ENCODE measurements at regions not wholly inside any gene's neighbourhood (a gene's known extent, or its start where the extent isn't known, plus 50 kb on each side); places are given as distances from the start of the nearest gene placed in this dataset.

DNA sequence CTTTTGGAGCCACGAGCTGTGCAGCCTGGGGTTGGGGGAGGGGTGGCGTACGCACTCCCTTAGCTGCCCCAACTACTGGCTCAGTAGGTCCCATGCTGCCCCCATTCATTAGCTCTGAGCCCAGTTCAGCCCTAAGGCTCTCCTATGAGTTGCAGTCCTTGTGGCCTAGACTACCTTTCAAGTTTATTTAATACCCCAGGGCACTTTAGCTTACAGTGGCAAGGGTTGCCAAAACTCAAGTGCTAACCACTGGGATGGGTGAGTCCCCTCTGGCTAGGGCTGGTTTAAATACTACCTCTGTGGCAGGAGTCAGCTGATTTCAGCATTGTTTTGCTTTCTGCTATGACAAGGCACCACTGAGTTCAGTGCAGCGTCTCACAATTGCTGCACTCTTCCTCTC, 118.2 kb downstream of the ODF2L start:
- DNase-seq (ENCODE audit: low read depth, low spot score), result no peak
- H3K4me3 ChIP-seq (ENCODE audit: low read depth, low read length), result no peak overlapping the region
- ChIA-PET POLR2A (no interaction called here), CTCF (no interaction called here)
- TF ChIP-seq, protein P1, sequence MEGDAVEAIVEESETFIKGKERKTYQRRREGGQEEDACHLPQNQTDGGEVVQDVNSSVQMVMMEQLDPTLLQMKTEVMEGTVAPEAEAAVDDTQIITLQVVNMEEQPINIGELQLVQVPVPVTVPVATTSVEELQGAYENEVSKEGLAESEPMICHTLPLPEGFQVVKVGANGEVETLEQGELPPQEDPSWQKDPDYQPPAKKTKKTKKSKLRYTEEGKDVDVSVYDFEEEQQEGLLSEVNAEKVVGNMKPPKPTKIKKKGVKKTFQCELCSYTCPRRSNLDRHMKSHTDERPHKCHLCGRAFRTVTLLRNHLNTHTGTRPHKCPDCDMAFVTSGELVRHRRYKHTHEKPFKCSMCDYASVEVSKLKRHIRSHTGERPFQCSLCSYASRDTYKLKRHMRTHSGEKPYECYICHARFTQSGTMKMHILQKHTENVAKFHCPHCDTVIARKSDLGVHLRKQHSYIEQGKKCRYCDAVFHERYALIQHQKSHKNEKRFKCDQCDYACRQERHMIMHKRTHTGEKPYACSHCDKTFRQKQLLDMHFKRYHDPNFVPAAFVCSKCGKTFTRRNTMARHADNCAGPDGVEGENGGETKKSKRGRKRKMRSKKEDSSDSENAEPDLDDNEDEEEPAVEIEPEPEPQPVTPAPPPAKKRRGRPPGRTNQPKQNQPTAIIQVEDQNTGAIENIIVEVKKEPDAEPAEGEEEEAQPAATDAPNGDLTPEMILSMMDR (IDR thresholded peaks at IDR 0.05; ENCODE audit: insufficient read depth, low read length, missing control alignments), result no peak

DNA sequence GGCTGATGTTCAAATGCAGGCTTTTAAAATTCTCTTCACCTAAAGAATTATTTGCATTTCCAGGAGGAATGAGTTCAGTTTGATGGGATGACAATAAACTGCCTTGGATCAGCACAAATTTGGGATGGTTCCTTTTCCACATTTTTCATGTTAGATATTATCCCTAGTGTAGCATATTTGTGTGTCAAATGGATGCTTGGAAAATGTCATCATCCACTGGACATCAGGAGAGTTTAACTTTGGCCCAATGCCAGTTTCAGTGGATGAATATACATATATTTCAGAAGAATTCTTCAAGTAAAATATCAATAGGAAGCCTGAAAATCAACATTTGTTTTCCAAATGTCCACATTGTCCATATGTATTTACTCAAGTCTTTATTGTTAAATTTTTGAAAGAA, 116.5 kb upstream of the COL24A1 start:
- ChIA-PET POLR2A (no interaction called here), CTCF (no interaction called here)
- no peak overlapping the region for H3K4me3 ChIP-seq (ENCODE audit: low read depth, low read length)
- TF ChIP-seq, protein P1 (IDR thresholded peaks at IDR 0.05; ENCODE audit: insufficient read depth, low read length, missing control alignments), result no peak
- no peak for DNase-seq (ENCODE audit: low read depth, low spot score)

- POLR2A ChIA-PET, result no interaction called here
- TF ChIP-seq, protein P1 (IDR thresholded peaks at IDR 0.05; ENCODE audit: insufficient read depth, low read length, missing control alignments), result no peak
- no peak overlapping the region for H3K4me3 ChIP-seq (ENCODE audit: low read depth, low read length)
- no peak for DNase-seq (ENCODE audit: low read depth, low spot score)
- CTCF ChIA-PET, result no interaction called here
Observed at GRCh38 chr1:86272083-86272482, 115.5 kb upstream of the COL24A1 start.

GRCh38 chr1:86271046-86271445, 114.5 kb upstream of the COL24A1 start:
- TF ChIP-seq, protein P1 (IDR thresholded peaks at IDR 0.05; ENCODE audit: insufficient read depth, low read length, missing control alignments), result no peak
- CTCF ChIA-PET, result no interaction called here
- DNase-seq (ENCODE audit: low read depth, low spot score), result no peak
- POLR2A ChIA-PET, result no interaction called here
- H3K4me3 ChIP-seq (ENCODE audit: low read depth, low read length), result no peak overlapping the region

- DNase-seq (ENCODE audit: low read depth, low spot score), result no peak
- ChIA-PET POLR2A (no interaction called here), CTCF (no interaction called here)
- TF ChIP-seq, protein P1 (IDR thresholded peaks at IDR 0.05; ENCODE audit: insufficient read depth, low read length, missing control alignments), result no peak
- H3K4me3 ChIP-seq (ENCODE audit: low read depth, low read length), result no peak overlapping the region
Observed at GRCh38 chr1:86263101-86263500, 106.5 kb upstream of the COL24A1 start.

DNA sequence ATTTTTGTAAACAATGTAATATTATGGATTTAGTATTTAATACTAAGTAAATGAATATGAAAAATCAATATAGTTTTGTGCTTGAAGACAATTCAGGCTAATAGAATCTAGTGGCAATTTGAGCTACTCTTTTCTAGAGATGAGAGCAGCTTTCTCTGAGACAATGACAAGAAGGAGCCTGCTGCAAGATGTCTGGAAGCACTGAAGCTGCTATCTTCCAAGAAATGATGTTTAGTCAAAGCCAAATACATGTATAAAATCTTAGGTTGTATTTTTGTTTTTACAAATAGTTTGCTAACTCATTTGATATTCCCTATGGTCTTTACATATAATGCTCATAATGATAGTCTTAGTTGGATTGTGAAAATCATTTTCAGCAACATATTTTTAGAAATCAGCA, 103.9 kb upstream of the COL24A1 start:
- POLR2A ChIA-PET, result no interaction called here

More for the DNA sequence above, 103.9 kb upstream of the COL24A1 start:
- no peak overlapping the region for H3K4me3 ChIP-seq (ENCODE audit: low read depth, low read length)
- TF ChIP-seq, protein P1 (IDR thresholded peaks at IDR 0.05; ENCODE audit: insufficient read depth, low read length, missing control alignments), result no peak
- no peak for DNase-seq (ENCODE audit: low read depth, low spot score)
- CTCF ChIA-PET, result no interaction called here

All from AG04449 (cell line).